Endothelial cell of umbilical vein (primary cell): ENCODE measurements at regions not wholly inside any gene's neighbourhood (a gene's known extent, or its start where the extent isn't known, plus 50 kb on each side); places are given as distances from the start of the nearest gene placed in this dataset.

ENCODE experiments used
- BruUV-seq: library from RNA; stranded (reverse); fragments of 400-500 nt; replicated peaks from 2 replicates; lab custom pipeline; 2021; lab: Mats Ljungman, UMichigan
- CTCF ChIA-PET: fragments of 300-600, 350-600 bp; sonication (Branson Sonifier 250); formaldehyde crosslinking; loops from one replicate; lab custom pipeline; 2021; ENCODE audit warnings: antibody characterized with exemption, inconsistent platforms; lab: Charles Lee
- POLR2A ChIA-PET: fragments of 300-600, 350-600 bp; sonication (Branson Sonifier 250); formaldehyde crosslinking; loops from one replicate; lab custom pipeline; 2021; ENCODE audit warnings: antibody characterized with exemption, inconsistent platforms; lab: Charles Lee
- DNase-seq: peaks from one replicate; pipeline ENCODE4 v3.0.0-alpha.2; 2011; ENCODE audit warnings: low read depth, low spot score
- FAIRE-seq: peaks from 2 replicates; lab custom pipeline; 2011; peaks lifted over from hg19 to GRCh38; lab: Jason Lieb, UNC
- H2AFZ ChIP-seq: 2 replicates; pipeline ENCODE4 v1.6.0; 2012; ENCODE audit warnings: low read depth, low read length, control low read depth, inconsistent platforms
- H3K27ac ChIP-seq: 2 replicates; pipeline ENCODE4 v1.5.1; 2011; ENCODE audit warnings: low read depth, mild to moderate bottlenecking, control low read depth, low read length, moderate library complexity; ENCODE audit not compliant: insufficient read depth
- H3K27me3 ChIP-seq, 2 experiments: 2 replicates each; pipeline versions ENCODE4 v1.6.0 to v1.6.1; 2011; ENCODE audit warnings: low read length in 2 of 2, mixed read lengths in 1 of 2; ENCODE audit not compliant: control insufficient read depth in 2 of 2, insufficient read depth in 2 of 2
- H3K36me3 ChIP-seq, 2 experiments: 2 replicates in 1 of 2; 3 replicates in 1 of 2; pipeline ENCODE4 v1.5.1; 2011; ENCODE audit warnings: low read length in 2 of 2, mild to moderate bottlenecking in 1 of 2, moderate library complexity in 1 of 2; ENCODE audit not compliant: control insufficient read depth in 2 of 2, insufficient read depth in 2 of 2; ENCODE audit errors: extremely low read depth in 1 of 2
- H3K4me1 ChIP-seq: 3 replicates; pipeline ENCODE4 v1.5.1; 2011; ENCODE audit warnings: mild to moderate bottlenecking, low read length; ENCODE audit not compliant: control insufficient read depth, insufficient read depth; ENCODE audit errors: extremely low read depth
- H3K4me2 ChIP-seq: 2 replicates; pipeline ENCODE4 v1.6.1; 2011; ENCODE audit warnings: low read length, control low read depth, mixed read lengths; ENCODE audit not compliant: insufficient read depth
- H3K4me3 ChIP-seq, 3 experiments: fragments of 200-600 bp in 1 of 3; sonication (generic), shearing (Covaris generic) in 1 of 3; replicated peaks in 1 of 3; 2 replicates each; pipeline ENCODE4 v1.5.1; 2011 to 2016; ENCODE audit warnings: control low read depth in 3 of 3, low read length in 3 of 3, mild to moderate bottlenecking in 2 of 3, inconsistent platforms in 1 of 3, low read depth in 1 of 3, moderate library complexity in 1 of 3; ENCODE audit not compliant: insufficient read depth in 1 of 3
- H3K79me2 ChIP-seq: 2 replicates; pipeline ENCODE4 v1.6.0; 2012; ENCODE audit warnings: low read length, inconsistent platforms; ENCODE audit not compliant: control insufficient read depth, insufficient read depth
- H3K9ac ChIP-seq: replicated peaks from 2 replicates; pipeline ENCODE3; 2011; ENCODE audit warnings: low read length, control low read depth; ENCODE audit not compliant: insufficient read depth; ENCODE audit errors: extremely low read depth
- H3K9me1 ChIP-seq: replicated peaks from 3 replicates; pipeline ENCODE4 v1.6.0; 2011; ENCODE audit warnings: mild to moderate bottlenecking, low read length; ENCODE audit not compliant: control insufficient read depth, insufficient read depth; ENCODE audit errors: extremely low read depth
- H3K9me3 ChIP-seq: replicated peaks from 2 replicates; pipeline ENCODE4 v1.5.1; 2012; ENCODE audit warnings: low read length, inconsistent platforms; ENCODE audit not compliant: control insufficient read depth, insufficient read depth
- H4K20me1 ChIP-seq: replicated peaks from 2 replicates; pipeline ENCODE3; 2011; ENCODE audit warnings: mild to moderate bottlenecking, low read length; ENCODE audit not compliant: control insufficient read depth, insufficient read depth; ENCODE audit errors: extremely low read depth
- CTCF ChIP-seq, 2 donors: IDR thresholded peaks; 1 replicate in 1 of 2; 2 replicates in 1 of 2; pipeline ENCODE4 v1.5.1; 2011; ENCODE audit warnings: low read length in 2 of 2, mild to moderate bottlenecking in 2 of 2, moderate library complexity in 2 of 2, control low read depth in 1 of 2, inconsistent platforms in 1 of 2, low read depth in 1 of 2; ENCODE audit not compliant: insufficient read depth in 1 of 2; ENCODE audit errors: extremely low read depth in 1 of 2
- EZH2 ChIP-seq: IDR thresholded peaks from 2 replicates; pipeline ENCODE4 v1.6.1; 2012; ENCODE audit warnings: borderline replicate concordance, low read depth, mild to moderate bottlenecking, moderate library complexity, low read length, inconsistent platforms; ENCODE audit not compliant: severe bottlenecking
- FOS ChIP-seq: IDR thresholded peaks from 2 replicates; pipeline ENCODE4 v1.6.1; 2011; ENCODE audit warnings: mild to moderate bottlenecking, low read length, moderate library complexity, borderline replicate concordance; ENCODE audit not compliant: insufficient read depth
- GATA2 ChIP-seq: IDR thresholded peaks from 2 replicates; pipeline ENCODE4 v1.7.0; 2011; ENCODE audit warnings: low read depth, mild to moderate bottlenecking, moderate library complexity, mixed read lengths, low read length; ENCODE audit not compliant: insufficient read length, insufficient read depth
- JUN ChIP-seq: IDR thresholded peaks from 2 replicates; pipeline ENCODE4 v1.6.1; 2011; ENCODE audit warnings: borderline replicate concordance, low read depth; ENCODE audit not compliant: insufficient read length, insufficient read depth
- MYC ChIP-seq: IDR thresholded peaks from one replicate; pipeline ENCODE4 v1.6.1; 2011; ENCODE audit warnings: mild to moderate bottlenecking, low read depth, low read length
- POLR2A ChIP-seq: IDR thresholded peaks from 2 replicates; pipeline ENCODE4 v1.6.1; 2012; ENCODE audit warnings: low read depth, mild to moderate bottlenecking, control low read depth, low read length
- POLR2AphosphoS5 ChIP-seq: IDR thresholded peaks from 2 replicates; pipeline ENCODE4 v1.6.1; 2012; ENCODE audit warnings: low read depth, mild to moderate bottlenecking, control low read depth, low read length, moderate library complexity; ENCODE audit not compliant: insufficient read depth
- dilution Hi-C: fragments of 300-500 bp; cut with MboI; formaldehyde crosslinking; loops from one replicate; pipeline ENCODE4 v1.15.0; 2019; ENCODE audit warnings: low sequenced_read_pairs; ENCODE audit not compliant: extremely low pct_ligation_motif_present
- intact Hi-C: fragments of 100-400 bp; cut with micrococcal nuclease; formaldehyde crosslinking; loops from one replicate; pipeline ENCODE4 v1.10.0; 2022
- TF ChIP-seq, protein P1 (sequence below): IDR thresholded peaks from 2 replicates; pipeline ENCODE4 v1.6.1; 2011; ENCODE audit not compliant: insufficient read depth, insufficient read length

DNA sequence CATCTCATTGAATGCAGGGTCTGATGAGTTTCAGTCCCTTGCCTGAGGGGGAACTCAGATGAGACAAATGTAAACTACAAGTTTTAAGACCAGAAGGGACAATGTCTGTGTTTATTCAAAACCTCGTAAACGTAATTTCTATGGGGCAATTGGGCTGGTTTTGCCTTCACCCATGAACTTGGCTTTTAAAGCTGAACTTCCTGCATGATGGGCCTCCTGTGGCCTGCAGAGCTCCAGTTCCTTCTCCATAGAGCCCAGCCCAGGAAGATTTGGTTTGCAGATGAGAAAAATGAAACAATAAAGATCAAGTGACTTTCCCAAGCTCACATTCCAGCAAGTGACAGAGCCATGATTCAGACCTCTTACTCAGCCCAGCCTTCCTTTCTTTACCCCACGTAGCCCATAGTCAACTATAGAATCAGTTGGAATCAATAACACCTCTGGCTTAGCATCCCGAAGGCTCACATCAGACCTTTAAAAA, 612.3 kb downstream of the UTRN start:
- H3K9me1 ChIP-seq: no peaks in the 10 kb centered on the region
- ChIA-PET POLR2A (no interaction called here), CTCF (interaction anchor here (0.6 to 1.5 kb wide), 3 partner anchors 10 to 312 kb away, joined by 3 to 5 read pairs (median 3); no protein-coding TSS in a partner anchor)
- H3K9ac ChIP-seq: no peak overlapping the region
- H3K27ac ChIP-seq: peak overlapping the region; percentile 49
- no peaks in the 10 kb centered on the region for H3K9me3 ChIP-seq
- H3K27me3 ChIP-seq: no peaks in the 10 kb centered on the region
- intact Hi-C loops: no loop called here
- H3K4me3 ChIP-seq: no peak overlapping the region
- H3K4me1 ChIP-seq: peaks cover 17% of the 10 kb centered on the region
- peak overlapping the region; percentile 89 for H2AFZ ChIP-seq
- dilution Hi-C loops: no loop called here
- no peaks in the 10 kb centered on the region for H4K20me1 ChIP-seq
- TF ChIP-seq CTCF (IDR thresholded peaks at IDR 0.05; ENCODE audit: extremely low read depth in 1 of 2, insufficient read depth in 1 of 2, low read depth in 1 of 2, low read length in 2 of 2) (no peak), POLR2AphosphoS5 (peak; percentile 54), GATA2 (peak; percentile 68), EZH2 (no peak), POLR2A (no peak), MYC (no peak), FOS (peak; percentile 94), JUN (peak; percentile 70)
- TF ChIP-seq, protein P1, sequence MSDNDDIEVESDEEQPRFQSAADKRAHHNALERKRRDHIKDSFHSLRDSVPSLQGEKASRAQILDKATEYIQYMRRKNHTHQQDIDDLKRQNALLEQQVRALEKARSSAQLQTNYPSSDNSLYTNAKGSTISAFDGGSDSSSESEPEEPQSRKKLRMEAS: no peak
- peak overlapping the region; percentile 43 for H3K4me2 ChIP-seq
- DNase-seq: peak; percentile 61
- peak; percentile 83 for FAIRE-seq
- H3K36me3 ChIP-seq: no peaks in the 10 kb centered on the region
- no peaks in the 10 kb centered on the region for H3K79me2 ChIP-seq
- no TSS peak for BruUV-seq
